Body of pancreas (tissue), 4 donors: ENCODE measurements at regions not wholly inside any gene's neighbourhood (a gene's known extent, or its start where the extent isn't known, plus 50 kb on each side); places are given as distances from the start of the nearest gene placed in this dataset.
A peak's percentile ranks its signal among the peaks of the same experiment; 100 is the strongest.

Source experiments
- ATAC-seq: fragments of 150-250 bp; one replicate; pipeline ENCODE4 v1.9.1; 2016
- DNase-seq, 4 donors: peaks; one replicate each; pipeline ENCODE4 v3.0.0-alpha.2; 2019
- H3K27ac ChIP-seq, 4 donors: fragments of 200-600 bp; sonication (generic); 1 replicate in 3 of 4; 2 replicates in 1 of 4; pipeline versions ENCODE4 v1.5.1 to v1.6.1; 2016 to 2019; ENCODE audit warnings: mild to moderate bottlenecking in 1 of 4, mixed read lengths in 1 of 4, moderate library complexity in 1 of 4
- H3K27me3 ChIP-seq, 2 donors: fragments of 200-600 bp; sonication (generic); one replicate each; pipeline ENCODE4 v1.6.0; 2016; ENCODE audit warnings: mild to moderate bottlenecking in 1 of 2
- H3K36me3 ChIP-seq, 2 donors: fragments of 200-600 bp; sonication (generic); replicated peaks in 1 of 2; 2 replicates each; pipeline ENCODE4 v1.5.1; 2016; ENCODE audit warnings: low read depth in 2 of 2; ENCODE audit not compliant: insufficient read depth in 1 of 2
- H3K4me1 ChIP-seq: fragments of 200-600 bp; sonication (generic); one replicate; pipeline ENCODE4 v1.6.0; 2016
- H3K4me3 ChIP-seq, 2 donors: fragments of 200-600 bp; sonication (generic); 1 replicate in 1 of 2; 2 replicates in 1 of 2; pipeline ENCODE4 v1.5.1; 2016 to 2019
- H3K9me3 ChIP-seq, 3 donors: fragments of 200-600 bp; sonication (generic); 1 replicate in 2 of 3; 2 replicates in 1 of 3; pipeline ENCODE4 v1.5.1; 2016
- POLR2A ChIP-seq, 3 donors: fragments of 450-650 bp; IDR thresholded peaks; one replicate each; pipeline ENCODE4 v1.6.1; 2016; ENCODE audit warnings: antibody characterized with exemption in 3 of 3, mild to moderate bottlenecking in 2 of 3
- WGBS, 2 donors: methylation state at CpG; one replicate each; pipeline ENCODE4 v1.1.5; 2017; 5-methylcytosine and 5-hydroxymethylcytosine counted together
- intact Hi-C: fragments of 100-400 bp; cut with DNase I; formaldehyde crosslinking; loops from one replicate; pipeline ENCODE4 v1.15.1; 2023
- TF ChIP-seq, protein P1 (sequence below), 7 experiments: fragments of 450-650 bp in 4 of 7; fragments of 200-600 bp in 3 of 7; sonication (generic) in 3 of 7; IDR thresholded peaks; one replicate each; pipeline ENCODE4 v1.5.1; 2016 to 2019; ENCODE audit warnings: antibody characterized with exemption in 7 of 7

DNA sequence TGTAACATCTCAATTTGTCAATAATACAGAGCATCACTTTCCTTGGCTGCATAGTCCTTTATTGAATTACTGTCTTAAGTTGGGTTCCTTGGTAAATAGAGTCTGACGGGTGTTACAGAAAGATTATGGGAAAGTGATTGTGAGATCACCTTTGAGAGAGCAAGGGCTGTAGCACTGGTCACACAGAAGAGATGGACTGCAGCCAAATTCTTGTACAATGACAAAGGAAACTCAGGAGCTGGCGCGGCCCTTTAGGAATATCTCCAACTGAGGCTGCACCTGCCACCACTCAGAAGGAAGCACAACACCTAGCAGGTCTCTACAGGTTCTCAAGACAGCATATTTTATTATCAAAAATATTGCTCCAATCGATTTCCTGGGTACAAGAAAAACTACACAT, 350.0 kb upstream of the ISL1 start:
- DNase-seq (peak; percentile 16 to 56 (median 33)), ATAC-seq (peak; percentile 56)
- H3K4me3 ChIP-seq = no peak overlapping the region
- H3K27ac ChIP-seq = no peak overlapping the region
- 28 to 29% methylated on average over 4 of the region's 4 CpGs for WGBS, 2 donors
- intact Hi-C loops = no loop called here
- H3K9me3 ChIP-seq = no peaks in the 10 kb centered on the region
- TF ChIP-seq, protein P1, sequence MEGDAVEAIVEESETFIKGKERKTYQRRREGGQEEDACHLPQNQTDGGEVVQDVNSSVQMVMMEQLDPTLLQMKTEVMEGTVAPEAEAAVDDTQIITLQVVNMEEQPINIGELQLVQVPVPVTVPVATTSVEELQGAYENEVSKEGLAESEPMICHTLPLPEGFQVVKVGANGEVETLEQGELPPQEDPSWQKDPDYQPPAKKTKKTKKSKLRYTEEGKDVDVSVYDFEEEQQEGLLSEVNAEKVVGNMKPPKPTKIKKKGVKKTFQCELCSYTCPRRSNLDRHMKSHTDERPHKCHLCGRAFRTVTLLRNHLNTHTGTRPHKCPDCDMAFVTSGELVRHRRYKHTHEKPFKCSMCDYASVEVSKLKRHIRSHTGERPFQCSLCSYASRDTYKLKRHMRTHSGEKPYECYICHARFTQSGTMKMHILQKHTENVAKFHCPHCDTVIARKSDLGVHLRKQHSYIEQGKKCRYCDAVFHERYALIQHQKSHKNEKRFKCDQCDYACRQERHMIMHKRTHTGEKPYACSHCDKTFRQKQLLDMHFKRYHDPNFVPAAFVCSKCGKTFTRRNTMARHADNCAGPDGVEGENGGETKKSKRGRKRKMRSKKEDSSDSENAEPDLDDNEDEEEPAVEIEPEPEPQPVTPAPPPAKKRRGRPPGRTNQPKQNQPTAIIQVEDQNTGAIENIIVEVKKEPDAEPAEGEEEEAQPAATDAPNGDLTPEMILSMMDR (IDR thresholded peaks at IDR 0.05) = no peak
- no peak for TF ChIP-seq POLR2A (IDR thresholded peaks at IDR 0.05)
- H3K27me3 ChIP-seq = no peaks in the 10 kb centered on the region
- H3K36me3 ChIP-seq = no peaks in the 10 kb centered on the region
- peaks cover 4% of the 10 kb centered on the region for H3K4me1 ChIP-seq

DNA sequence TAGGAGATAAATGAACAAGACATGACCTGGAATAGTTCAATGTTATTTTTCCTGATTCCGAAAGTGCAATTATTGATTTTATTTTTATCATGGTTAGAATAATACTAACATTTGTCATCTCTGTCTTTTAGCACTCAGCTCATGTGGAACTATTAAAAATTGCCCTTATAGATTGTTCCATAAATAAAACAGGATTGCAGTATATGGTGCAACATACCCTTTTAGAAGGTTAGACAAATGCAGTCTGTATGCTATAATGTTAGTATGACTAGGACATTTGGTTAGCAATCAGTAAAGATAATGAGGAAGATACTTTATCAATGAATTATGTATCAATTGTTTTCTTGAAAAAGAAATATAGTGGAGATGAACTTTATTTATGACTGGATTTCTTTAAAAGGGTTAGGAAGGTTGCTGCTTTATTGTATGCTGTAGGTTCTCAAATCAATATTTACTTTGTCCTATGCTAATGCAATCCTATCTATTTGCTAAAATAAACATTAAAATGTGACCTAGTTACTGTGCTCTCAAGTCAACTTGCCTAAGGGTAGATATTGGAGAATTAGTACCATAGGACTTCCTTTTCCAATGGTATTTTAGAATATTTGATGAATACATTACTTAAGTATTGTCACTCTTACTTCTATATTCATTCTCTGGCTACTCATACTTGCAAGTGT, 348.9 kb upstream of the ISL1 start:
- intact Hi-C loops = no loop called here
- H3K36me3 ChIP-seq = no peaks in the 10 kb centered on the region
- TF ChIP-seq, protein P1 (IDR thresholded peaks at IDR 0.05) = no peak
- no peak for TF ChIP-seq POLR2A (IDR thresholded peaks at IDR 0.05)
- H3K27me3 ChIP-seq = no peaks in the 10 kb centered on the region
- no peaks in the 10 kb centered on the region for H3K9me3 ChIP-seq
- no peak overlapping the region for H3K27ac ChIP-seq
- H3K4me3 ChIP-seq = no peak overlapping the region
- DNase-seq = no peak
- WGBS, 2 donors = 30 to 33% methylated on average over 1 of the region's 1 CpG
- no peak for ATAC-seq
- H3K4me1 ChIP-seq = peaks cover 4% of the 10 kb centered on the region

DNA sequence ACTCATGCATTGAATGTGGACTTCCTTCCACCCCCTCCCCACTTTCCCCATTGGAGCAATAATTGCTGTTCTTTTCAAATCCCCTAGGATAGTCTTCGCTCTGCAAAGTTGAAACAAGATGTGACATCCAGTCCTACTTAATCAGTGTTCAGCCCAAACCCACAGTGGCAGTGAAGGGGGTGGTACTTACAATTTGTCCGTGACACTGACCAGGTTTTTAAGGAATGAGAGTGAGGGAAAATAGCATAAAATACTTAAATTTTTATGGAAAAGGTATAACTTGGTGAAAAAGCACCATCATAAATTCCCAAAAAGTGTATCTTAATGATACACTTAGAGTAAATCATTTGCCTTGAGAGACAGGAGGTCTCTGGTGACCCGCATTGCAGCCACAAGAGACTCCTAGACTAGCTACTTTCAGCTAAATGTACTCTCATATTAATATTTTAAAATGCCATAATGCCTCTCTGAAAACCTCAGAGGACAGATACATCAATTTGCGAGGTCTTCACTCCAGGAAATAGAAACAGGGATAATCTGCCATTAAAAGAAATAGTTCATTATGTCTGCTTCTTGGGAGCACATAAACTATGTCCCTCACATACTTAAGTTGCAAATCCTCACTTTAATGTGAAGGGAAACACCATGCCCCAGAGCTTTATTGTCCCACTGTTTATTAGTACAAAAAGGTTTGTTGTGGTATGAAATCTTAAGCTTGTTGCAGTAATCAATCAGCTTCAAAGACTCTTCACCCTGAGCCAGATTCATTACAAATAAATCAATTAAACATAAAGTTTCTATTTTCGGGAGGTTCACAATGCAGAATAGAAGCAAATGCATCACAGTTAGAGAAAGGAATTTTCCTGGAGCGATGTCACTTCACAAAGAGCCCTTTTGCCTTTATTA, 343.6 kb upstream of the ISL1 start:
- intact Hi-C loops = no loop called here
- Histone ChIP-seq H3K27ac (no peak overlapping the region), H3K4me1 (no peaks in the 10 kb centered on the region), H3K4me3 (no peak overlapping the region), H3K9me3 (no peaks in the 10 kb centered on the region), H3K36me3 (no peaks in the 10 kb centered on the region), H3K27me3 (no peaks in the 10 kb centered on the region)
- 50 to 59% methylated on average over 6 of the region's 6 CpGs for WGBS, 2 donors
- DNase-seq (no peak), ATAC-seq (no peak)
- TF ChIP-seq, protein P1 (IDR thresholded peaks at IDR 0.05) = no peak
- TF ChIP-seq POLR2A (IDR thresholded peaks at IDR 0.05) = no peak

DNA sequence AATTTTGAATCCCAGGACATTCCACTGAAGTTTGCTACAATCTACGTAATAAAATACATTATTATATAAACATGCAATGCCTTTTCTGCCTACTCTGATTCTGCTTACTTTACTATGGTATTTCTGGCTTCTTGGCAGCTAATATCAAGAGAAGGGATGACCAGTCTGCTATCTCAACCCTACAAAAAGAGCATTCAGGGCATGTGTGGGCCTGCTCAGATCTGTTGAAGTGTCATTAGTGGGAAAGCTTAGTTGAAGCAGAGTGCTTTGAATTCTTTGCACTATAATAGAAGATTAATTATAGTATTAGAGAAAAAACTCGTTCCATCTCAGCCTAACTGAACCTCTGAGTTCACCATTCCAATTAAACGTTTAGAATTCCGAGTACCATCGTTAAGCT, 339.5 kb upstream of the ISL1 start:
- no peaks in the 10 kb centered on the region for H3K27me3 ChIP-seq
- no peaks in the 10 kb centered on the region for H3K4me1 ChIP-seq
- H3K27ac ChIP-seq = no peak overlapping the region
- no peak overlapping the region for H3K4me3 ChIP-seq
- intact Hi-C loops = no loop called here
- WGBS, 2 donors = 56 to 67% methylated on average over 5 of the region's 5 CpGs
- ATAC-seq = no peak
- H3K36me3 ChIP-seq = no peaks in the 10 kb centered on the region
- H3K9me3 ChIP-seq = no peaks in the 10 kb centered on the region
- TF ChIP-seq, protein P1 (IDR thresholded peaks at IDR 0.05) = no peak
- no peak for TF ChIP-seq POLR2A (IDR thresholded peaks at IDR 0.05)
- DNase-seq = no peak
